Type B pancreatic cell (in vitro differentiated cells): ENCODE measurements at regions not wholly inside any gene's neighbourhood (a gene's known extent, or its start where the extent isn't known, plus 50 kb on each side); places are given as distances from the start of the nearest gene placed in this dataset.
A peak's percentile ranks its signal among the peaks of the same experiment; 100 is the strongest.

Experiments
- DNase-seq: peaks from one replicate; pipeline ENCODE4 v3.0.0; 2021; ENCODE audit warnings: mixed read lengths; ENCODE audit not compliant: unreplicated experiment; ENCODE audit errors: extremely low spot score
- H3K27ac Mint-ChIP-seq: 2 replicates; pipeline ENCODE4 v1.8.0; 2021; ENCODE audit warnings: mild to moderate bottlenecking, mixed read lengths
- H3K27me3 Mint-ChIP-seq: 2 replicates; pipeline ENCODE4 v1.8.0; 2021; ENCODE audit warnings: mixed read lengths
- H3K36me3 Mint-ChIP-seq: 2 replicates; pipeline ENCODE4 v1.8.0; 2021; ENCODE audit warnings: mixed read lengths
- H3K4me1 Mint-ChIP-seq: one replicate; pipeline ENCODE4 v1.8.0; 2021; ENCODE audit warnings: mixed read lengths; ENCODE audit not compliant: unreplicated experiment
- H3K4me3 Mint-ChIP-seq: 2 replicates; pipeline ENCODE4 v1.8.0; 2021; ENCODE audit warnings: mild to moderate bottlenecking, mixed read lengths
- H3K9me3 Mint-ChIP-seq: 2 replicates; pipeline ENCODE4 v1.8.0; 2021; ENCODE audit warnings: mixed read lengths
- TF ChIP-seq, protein P1 (sequence below): fragments of 200-600 bp; sonication (generic); conservative IDR thresholded peaks from 2 replicates; pipeline ENCODE4 v1.5.0; 2021; ENCODE audit warnings: antibody characterized with exemption, mild to moderate bottlenecking

- Mint-ChIP-seq H3K27ac (no peak overlapping the region), H3K4me1 (peaks cover 15% of the 10 kb centered on the region), H3K4me3 (no peak overlapping the region), H3K9me3 (no peaks in the 10 kb centered on the region), H3K36me3 (no peaks in the 10 kb centered on the region), H3K27me3 (peaks cover 13% of the 10 kb centered on the region)
- TF ChIP-seq, protein P1, sequence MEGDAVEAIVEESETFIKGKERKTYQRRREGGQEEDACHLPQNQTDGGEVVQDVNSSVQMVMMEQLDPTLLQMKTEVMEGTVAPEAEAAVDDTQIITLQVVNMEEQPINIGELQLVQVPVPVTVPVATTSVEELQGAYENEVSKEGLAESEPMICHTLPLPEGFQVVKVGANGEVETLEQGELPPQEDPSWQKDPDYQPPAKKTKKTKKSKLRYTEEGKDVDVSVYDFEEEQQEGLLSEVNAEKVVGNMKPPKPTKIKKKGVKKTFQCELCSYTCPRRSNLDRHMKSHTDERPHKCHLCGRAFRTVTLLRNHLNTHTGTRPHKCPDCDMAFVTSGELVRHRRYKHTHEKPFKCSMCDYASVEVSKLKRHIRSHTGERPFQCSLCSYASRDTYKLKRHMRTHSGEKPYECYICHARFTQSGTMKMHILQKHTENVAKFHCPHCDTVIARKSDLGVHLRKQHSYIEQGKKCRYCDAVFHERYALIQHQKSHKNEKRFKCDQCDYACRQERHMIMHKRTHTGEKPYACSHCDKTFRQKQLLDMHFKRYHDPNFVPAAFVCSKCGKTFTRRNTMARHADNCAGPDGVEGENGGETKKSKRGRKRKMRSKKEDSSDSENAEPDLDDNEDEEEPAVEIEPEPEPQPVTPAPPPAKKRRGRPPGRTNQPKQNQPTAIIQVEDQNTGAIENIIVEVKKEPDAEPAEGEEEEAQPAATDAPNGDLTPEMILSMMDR, result peak; percentile 71
- DNase-seq, result no peak
Measured at GRCh38 chr4:186948361-186949242, 224.9 kb upstream of the FAT1 start.

DNA sequence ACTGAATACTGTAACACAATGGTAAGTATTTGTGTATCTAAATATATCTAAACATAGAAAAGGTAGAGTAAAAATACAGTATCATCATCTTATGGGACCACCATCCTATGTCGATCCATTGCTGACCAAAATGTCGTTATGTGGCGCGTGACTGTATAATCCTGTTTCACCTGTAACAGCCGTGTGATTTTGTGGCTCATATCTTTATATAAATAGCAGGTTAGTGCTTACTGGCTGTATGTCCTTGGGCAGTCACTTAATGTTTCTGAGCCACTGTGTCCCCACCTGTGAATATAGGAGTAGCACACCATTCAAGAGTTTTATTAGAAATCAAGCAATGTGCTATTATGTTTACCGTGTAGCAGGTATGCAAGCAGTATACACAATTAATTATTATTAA, 226.2 kb upstream of the FAT1 start:
- DNase-seq, result no peak
- no peak overlapping the region for H3K4me3 Mint-ChIP-seq
- H3K27me3 Mint-ChIP-seq, result peaks cover 12% of the 10 kb centered on the region
- H3K27ac Mint-ChIP-seq, result no peak overlapping the region
- H3K4me1 Mint-ChIP-seq, result peaks cover 13% of the 10 kb centered on the region
- H3K9me3 Mint-ChIP-seq, result no peaks in the 10 kb centered on the region
- no peaks in the 10 kb centered on the region for H3K36me3 Mint-ChIP-seq
- TF ChIP-seq, protein P1, result no peak

GRCh38 chr4:186952709-186953108, 229.1 kb upstream of the FAT1 start:
- peaks cover 8% of the 10 kb centered on the region for H3K4me1 Mint-ChIP-seq
- no peaks in the 10 kb centered on the region for H3K36me3 Mint-ChIP-seq
- DNase-seq, result no peak
- TF ChIP-seq, protein P1, result no peak
- H3K9me3 Mint-ChIP-seq, result no peaks in the 10 kb centered on the region
- H3K27me3 Mint-ChIP-seq, result peaks cover 7% of the 10 kb centered on the region
- no peak overlapping the region for H3K27ac Mint-ChIP-seq
- no peak overlapping the region for H3K4me3 Mint-ChIP-seq

DNA sequence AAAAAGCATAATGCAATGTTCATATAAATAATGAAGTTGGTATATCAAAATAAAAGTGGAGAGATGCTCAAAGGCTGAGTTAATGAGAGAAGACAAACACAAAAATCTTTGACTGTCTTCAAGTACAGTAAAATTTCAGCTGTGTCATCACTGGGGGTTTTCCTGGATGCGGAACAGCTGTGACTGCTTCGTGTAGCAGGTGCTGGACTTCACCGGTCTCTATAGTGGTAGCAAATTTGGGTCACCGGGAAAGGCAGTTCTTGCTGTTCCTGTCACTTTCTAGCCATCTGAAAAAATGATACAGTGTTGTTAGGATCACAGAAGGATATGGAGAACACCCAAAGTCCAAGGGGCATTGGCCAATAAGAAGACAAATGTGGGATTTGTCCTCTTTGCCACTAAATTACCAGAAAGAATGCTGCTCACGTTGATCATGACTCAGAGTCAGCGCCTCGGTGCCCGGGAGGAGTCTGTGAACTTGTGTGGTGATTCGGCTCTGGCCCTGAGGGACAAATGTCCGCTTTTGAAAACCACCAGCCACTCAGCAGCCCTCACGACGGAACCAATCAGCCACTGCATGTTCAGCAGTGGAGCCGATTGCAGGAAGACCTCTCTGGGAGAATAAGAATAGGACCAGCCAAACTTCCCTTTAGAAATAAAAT, 230.1 kb upstream of the FAT1 start:
- TF ChIP-seq, protein P1, result no peak
- no peaks in the 10 kb centered on the region for H3K36me3 Mint-ChIP-seq
- H3K4me1 Mint-ChIP-seq, result peaks cover 3% of the 10 kb centered on the region
- no peak overlapping the region for H3K4me3 Mint-ChIP-seq
- H3K27ac Mint-ChIP-seq, result no peak overlapping the region
- no peak for DNase-seq
- peaks cover 2% of the 10 kb centered on the region for H3K27me3 Mint-ChIP-seq
- H3K9me3 Mint-ChIP-seq, result no peaks in the 10 kb centered on the region

DNA sequence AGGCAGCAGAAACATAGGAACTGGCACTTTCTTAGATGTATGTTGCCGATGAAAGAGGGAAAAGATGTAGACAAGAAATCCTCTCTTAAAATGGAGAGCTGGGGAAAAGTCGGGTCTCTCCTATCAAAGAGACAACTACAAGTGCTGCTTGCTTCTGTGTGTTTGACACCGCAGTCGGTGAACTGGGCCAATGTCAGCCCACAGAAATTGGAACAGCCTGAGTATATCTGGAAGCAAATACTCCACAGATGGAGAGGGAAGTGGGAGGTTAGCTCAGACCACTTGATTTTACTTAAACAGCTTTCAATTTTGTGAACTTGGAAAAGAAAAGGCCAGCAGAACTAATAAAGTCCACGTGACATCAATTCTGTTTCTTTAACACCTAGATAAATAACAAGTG, 230.9 kb upstream of the FAT1 start:
- Mint-ChIP-seq H3K4me1 (no peaks in the 10 kb centered on the region), H3K27ac (no peak overlapping the region), H3K27me3 (no peaks in the 10 kb centered on the region), H3K36me3 (no peaks in the 10 kb centered on the region), H3K4me3 (no peak overlapping the region), H3K9me3 (no peaks in the 10 kb centered on the region)
- TF ChIP-seq, protein P1, result no peak
- no peak for DNase-seq
